D341Med (cell line): ENCODE measurements at regions not wholly inside any gene's neighbourhood (a gene's known extent, or its start where the extent isn't known, plus 50 kb on each side); places are given as distances from the start of the nearest gene placed in this dataset.

ENCODE experiments used
- DNase-seq: peaks from one replicate; pipeline ENCODE4 v3.0.0; 2012; ENCODE audit warnings: low spot score

DNA sequence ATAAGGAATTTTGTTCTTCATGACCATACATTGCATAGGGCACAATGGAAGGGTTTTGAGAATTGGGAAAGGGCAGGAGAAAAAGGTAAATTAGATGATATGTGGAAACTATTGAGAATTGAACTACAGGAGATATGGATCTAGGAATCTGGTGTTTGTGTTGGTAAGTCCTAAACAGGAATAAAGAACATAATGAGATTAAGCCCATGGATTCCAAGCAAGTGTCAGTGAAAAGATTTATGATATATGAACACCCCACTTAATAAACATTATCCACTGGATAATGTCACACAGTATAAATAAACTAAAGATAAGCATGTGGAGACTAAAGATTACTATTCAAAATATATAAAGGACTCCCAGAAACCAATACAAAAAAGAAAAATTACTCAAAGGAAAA is 98.2 kb downstream of the TNFSF18 start:
- DNase-seq: no peak

DNA sequence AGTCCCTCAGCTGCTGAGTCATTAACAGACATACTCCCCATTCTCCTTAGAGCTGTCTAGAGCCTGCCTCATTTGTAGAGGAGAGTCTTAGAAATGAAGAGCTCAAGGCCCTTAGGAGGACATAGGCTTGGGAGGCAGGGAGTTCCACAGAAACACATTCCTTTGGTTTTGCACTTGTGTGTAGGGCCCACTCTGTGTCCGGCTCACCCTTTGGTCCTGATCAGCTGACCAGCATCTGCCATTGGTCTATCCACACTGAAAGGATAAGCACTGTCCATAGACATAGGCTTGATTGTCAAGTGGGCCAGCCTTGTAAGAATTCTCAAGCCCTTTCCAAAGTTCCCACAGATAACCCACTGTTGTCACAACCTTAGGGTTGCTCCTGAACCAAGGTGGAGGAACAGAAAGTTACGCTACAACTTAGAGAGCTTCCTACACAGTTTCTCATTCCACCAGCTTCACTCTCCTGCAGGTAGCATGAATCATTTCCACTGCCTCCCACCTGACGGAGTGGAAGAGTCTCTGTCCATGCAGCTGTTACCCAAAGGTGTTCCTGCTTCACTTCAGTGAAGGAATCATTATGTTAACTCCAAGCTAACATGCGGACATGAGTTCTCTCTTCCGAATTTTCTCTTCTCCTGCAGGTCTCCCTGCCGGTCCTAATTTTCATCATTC is 96.1 kb downstream of the TNFSF18 start:
- DNase-seq: no peak

DNA sequence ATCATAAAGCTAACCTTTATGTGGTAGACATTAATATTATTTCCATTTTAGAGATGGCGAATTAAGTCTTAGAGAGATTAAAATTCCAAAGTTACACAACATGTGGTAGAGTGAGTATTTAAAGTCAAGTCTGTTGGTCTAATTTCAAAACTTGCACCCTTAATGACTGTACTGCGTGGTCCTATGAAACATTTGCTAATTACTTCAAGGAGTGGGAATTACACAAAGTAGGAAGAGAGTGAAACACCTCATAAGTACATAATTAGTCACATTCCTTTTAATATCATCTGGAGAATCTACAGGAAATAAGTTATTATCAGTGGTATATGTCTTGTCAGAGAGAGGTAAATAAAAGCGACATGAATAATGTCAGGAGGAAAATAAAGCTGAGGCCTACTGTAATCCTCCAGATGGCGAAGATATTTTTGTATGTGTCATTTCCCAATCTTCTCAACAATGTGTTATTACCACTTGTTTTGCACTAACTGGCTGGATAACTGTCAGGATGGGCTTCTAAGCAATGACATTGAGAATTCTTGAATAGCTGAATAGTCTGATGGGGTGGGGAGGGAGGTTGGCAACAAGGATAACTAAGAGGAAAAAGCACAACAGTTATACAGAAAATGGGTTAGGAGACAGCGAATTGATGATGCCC is 95.5 kb downstream of the TNFSF18 start:
- no peak for DNase-seq

DNA sequence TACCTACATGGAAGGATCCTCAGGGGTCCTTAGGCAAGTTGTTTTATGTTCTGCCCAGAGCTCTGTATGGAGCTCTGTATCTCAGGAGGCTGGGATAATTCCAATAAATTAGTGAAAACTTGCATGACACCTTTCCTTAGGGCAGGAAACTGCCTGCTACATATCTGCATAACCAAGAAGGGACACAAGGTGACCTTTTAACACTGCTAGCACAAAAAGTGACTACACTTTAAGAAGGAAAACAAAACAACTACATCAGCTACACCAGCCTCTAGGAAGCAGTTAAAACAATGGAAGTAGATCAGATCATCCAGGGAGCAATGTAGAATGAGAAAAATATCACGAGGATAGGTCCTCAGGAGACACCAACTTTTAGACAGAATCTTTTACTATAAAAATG is 93.9 kb downstream of the TNFSF18 start:
- no peak for DNase-seq

DNA sequence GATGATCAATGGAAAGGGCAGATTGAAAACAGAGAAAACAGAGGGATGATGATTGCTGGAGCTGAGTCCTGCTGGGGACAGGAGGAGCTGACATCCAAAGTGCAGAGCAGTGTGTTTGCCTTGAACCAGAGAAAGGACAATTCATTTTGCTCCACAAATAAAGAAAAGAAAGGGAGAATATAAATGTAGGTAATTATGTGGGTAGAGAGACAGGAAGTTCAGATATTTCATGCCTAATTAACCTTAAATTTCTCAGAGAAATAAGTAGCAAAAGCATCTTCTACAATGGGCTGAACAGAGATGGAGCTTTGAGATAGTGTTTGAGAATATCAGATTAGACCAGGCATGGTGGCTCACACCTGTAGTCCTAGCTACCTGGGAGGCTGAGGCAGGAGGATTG is 93.2 kb downstream of the TNFSF18 start:
- DNase-seq: no peak

DNA sequence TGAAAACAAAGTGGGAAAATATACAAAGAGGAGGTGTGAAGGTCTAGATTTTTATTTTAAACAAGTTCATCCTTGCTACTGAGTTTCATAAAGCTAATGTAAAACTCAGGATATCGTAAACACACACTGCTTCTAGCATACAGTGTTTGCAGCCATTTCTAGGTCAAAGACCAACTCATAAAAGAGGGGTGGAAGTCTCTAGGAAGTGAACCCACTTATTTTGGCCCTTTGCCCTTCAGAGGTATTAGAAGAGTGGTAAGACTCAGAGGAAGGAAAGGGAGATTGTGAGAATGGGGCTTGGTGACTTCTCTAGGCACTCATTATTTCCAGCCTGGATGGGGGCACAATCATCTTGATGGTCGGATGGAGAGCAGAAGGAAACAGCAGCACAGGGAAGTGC is 91.2 kb downstream of the TNFSF18 start:
- no peak for DNase-seq

DNA sequence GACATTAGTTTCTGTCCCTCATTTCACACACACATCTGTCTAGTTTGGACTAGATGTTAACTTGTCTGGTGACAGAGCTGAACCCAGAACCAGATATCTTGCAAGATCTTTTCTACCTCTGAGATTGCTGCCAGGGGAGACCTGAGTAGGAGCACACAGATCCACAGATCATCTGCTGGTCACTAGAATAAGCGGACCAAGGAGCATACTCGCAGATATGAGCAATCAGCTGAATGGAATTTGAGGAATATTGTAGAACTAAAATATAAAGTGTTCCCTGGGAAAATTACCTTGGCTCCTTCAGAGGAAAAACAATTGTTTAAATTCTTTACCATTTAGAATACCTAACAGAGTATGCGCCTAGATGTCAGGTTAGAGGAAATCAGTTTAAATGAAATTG is 90.7 kb downstream of the TNFSF18 start:
- no peak for DNase-seq

DNA sequence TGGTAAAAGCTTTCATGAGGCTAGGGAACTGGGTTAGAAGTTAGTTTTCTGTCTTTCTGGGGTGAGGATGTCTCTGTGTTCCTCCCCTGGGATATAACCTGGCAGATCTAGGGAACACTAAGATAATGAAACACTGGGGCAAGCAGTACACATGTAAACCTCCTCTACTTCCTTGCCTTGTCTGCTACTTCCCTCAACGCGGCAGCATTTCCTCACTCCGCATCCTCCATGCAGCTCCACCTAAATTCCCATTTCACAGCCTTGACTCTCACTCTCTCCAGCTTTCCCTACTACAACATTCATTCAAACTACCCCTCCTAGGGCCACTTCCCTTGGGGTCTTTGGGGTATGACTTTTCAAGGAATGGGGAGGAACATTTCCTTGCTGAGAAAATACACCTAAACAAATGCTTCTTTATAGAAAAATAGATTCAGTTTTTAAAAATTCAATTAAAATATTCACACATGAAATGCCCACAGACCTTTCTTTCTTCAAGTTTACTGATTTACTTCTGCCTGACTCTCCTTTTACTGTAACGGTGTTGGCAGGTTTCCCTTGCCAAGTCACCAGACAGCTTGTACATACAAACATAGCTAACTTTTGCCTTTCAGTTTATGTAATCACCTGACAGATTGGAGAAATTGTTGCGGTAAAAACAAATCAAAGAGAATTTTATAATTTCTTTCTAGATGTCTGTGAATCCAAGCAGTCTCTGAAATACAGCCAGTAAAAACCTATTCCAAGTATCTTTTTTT is 90.1 kb downstream of the TNFSF18 start:
- DNase-seq: no peak

DNA sequence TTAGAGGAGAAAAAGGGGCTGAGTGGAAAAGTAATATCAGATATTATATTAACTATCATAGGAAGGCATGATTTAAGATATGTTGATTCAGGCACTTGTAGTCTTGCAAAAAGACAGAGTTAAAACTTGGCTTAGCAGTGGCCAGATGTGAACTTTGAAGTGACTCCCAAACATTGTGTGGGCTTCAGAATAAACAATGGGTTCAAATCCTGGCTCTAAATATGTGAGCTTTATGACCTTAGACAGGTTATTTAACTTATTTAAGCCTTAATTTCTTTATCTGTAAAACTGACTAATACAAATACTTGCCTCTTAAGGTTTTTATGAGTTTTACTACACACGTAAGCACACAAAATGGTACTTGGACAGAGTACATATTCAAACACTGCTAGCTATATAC is 85.9 kb downstream of the TNFSF18 start:
- no peak for DNase-seq

DNA sequence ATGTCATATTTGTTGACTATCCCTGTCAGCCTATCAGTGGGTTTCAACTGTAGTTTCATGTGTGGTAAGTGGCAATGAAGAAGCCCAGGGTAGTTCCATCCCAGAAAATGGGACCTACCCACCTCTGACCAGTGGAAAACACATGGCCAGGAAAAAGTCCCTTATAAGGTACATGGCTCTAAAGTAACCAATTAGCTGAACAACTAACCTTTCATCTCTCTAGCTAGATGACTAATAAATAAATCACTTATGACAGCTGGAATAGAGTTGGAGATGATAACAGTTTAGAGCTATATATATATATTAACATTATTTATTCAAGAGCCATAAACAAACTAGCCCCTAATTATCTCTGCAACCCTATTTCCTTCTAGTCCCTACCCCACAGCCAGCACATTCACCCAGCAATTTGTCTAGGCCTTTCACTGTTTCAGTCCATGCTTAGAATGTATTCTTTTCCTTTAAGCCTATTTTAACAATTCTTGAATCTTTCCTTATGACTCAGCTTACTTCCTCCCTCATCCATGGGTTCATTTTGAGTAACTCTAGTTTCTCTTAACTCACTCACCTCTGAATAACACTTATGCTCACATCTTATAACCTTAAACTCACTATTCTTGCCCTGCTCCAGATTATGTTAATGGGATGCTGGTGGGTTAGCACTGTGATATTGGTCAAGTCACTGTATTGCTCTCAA is 83.7 kb downstream of the TNFSF18 start:
- DNase-seq: no peak

DNA sequence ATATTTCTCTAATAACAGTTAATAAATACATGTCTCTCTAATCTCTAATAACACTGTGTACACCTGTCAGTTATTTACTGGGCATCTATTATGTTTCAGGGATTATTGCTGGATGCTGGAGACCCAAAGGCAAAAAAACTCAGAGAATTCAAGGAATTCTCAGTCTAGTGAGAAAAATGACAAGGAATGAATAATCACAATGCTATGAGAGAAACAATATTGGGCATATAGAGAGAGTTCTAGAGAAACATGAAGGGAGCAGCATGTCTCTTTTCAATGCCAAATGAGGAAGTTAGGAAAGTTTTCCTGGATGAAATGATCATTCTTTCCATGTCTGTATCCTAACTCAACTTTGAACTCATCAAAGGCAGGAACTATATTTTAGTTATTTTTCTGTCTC is 82.8 kb downstream of the TNFSF18 start:
- no peak for DNase-seq

DNA sequence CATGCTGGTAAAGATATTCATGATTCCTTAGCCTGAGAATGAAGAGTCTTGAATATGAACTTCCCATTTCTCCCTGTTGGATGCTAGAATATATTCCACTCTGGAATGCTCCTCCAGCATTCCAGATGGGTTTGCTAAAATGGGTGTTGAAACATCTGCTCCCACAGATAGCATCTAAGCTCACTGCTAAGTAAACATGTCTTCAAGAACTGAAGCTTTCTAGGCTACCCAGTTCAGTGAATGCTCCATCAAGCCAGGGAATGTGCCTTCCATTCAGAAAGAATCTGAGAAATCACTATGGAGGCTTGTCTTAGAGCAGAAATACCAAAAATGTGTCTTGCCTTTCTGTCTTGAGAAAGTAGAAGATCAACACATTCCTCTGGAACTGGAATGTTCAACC is 81.1 kb downstream of the TNFSF18 start:
- DNase-seq: no peak

DNA sequence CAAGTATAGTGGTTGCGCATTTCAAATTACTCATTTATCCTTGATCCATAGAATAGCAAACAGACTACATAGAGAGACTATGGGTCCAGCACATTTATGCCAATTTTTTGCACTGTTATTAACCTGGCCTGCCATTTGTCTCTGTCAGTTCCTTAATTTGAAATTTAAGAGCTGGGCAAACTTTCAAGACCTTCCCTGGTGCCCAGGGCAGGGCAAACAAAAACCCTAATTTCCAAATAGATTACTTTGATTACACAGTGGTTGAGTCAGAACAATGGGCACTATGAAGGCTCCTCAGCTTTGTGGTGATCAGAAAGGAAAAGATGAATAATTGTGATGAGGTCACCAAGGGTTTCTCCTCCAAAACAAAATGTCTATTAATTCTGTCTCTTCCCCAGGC is 80.6 kb downstream of the TNFSF18 start:
- DNase-seq: no peak

DNA sequence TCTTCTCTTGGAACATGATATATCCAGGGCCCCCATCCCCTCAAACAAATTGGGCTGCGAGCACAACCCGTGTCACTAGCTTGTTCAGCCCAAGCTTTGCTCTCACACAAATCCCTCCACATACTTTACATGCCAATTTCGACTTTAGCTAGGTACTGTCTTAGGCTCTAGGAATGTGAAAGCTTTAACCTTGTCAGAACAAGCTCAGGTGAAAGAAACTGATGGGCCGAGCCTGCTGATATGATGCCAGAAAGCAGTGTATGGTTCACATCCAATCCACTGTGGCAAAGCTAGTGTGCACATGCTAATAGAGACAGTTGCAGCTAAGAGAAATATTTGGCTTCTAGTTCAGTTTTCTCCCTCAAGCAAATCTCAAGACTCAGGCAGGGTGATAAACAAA is 79.5 kb downstream of the TNFSF18 start:
- no peak for DNase-seq

DNA sequence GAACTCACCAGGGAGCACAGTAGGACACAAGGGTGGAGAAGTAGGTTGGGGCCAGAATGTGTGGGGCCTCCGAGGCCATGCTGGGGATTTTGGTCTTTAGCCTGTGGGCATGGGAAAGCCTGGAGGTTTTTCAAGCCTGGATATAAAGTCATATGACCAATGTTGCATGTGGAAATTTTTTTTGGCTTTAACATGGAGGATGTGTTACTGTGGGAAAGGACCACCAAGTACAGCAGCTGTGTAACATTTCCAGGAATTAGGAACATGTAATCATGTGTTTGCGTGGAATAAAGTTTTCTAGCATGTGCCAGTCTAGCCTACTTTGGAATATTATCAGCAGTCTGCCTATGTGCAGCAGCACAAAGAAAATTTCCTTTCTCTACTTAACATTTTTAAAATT is 78.5 kb downstream of the TNFSF18 start:
- DNase-seq: no peak

DNA sequence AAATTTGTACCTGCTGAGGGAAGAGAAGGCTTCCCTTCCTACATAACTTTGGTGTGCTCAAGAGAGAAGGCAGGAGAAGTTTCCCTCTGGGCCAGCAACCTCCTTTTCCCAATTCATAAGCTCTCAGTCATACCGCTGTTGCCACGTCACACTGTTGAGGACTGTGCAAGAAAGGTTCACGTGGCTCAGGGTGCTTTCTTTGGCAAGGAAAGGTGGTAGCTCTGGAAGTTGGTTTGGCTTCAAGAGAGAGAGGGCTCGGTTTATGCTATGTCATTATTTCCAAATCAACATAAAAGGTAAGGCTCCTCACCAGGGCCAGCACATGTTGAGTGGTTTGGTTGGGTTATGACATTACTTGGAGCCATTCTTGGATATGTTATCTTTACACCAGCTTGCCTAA is 77.3 kb downstream of the TNFSF18 start:
- no peak for DNase-seq

DNA sequence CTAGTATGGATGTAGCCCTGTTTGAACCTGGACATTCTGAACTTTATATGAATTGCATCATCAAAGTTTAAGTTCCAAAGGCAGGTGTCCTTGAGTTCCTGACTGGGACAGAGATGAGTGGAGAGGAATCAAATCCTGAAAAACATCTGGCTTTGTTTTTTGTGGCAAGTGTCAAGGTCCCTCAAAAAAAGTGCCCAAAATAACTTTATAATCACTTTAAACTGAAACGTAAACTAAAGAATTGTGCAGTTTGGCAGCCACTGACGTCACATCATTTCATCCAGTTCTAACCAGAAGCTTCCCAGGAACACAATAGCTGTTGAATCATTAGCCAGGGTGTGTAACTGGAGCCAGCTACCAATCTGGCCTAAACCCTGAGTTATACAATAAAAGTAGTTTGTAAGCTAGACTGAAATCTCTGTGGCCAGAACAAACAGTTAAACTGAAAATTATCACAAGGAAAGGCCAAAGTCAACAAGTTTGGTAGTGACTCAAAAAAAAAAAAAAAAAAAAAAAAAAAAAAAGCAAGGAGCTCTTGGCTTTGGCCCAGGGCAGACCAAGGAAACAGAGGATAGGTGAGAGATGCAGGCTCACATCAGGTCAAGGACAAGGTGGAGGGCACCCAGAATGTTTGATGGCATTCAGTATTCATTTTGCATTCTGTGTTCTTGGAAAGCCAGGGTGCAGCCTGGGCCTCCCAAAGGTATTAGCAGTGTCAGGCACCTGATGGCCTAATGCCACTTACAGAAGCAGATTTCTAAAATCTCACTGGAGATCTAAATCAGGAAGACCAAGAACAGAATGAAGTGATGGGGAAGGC is 74.3 kb downstream of the TNFSF18 start:
- DNase-seq: no peak

DNA sequence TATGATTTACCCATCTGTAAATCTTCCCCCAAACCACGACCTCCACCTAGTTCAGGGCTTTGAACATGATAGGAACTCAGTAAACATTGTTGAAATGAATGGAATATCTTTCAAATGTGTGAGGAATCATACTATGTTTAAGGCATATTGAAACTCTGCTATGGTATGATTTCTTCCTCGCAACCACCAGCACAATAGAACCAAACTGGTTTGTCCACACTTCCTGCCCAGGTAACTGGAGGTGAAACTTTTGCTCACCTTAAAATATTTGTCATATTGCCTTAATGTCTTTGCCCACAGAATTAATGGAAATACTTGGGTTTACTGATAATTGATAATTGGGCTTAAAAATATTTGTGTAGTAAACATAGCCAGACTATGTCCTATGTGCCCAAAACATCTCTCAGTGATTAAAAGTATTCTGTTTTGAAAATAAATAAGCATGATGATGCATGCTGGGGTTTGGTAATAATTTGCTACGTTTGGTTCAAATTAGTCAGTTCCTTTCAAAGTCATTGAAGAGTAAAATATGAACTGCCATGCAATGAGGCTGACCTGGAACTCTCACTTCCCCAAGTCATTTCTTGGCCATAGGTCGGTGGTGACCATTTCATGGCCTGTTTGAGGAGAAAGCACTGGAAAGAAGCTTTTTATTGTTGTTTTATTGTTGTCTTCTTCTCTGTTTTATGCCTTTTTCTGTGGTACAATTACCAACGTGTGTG is 73.3 kb downstream of the TNFSF18 start:
- no peak for DNase-seq

DNA sequence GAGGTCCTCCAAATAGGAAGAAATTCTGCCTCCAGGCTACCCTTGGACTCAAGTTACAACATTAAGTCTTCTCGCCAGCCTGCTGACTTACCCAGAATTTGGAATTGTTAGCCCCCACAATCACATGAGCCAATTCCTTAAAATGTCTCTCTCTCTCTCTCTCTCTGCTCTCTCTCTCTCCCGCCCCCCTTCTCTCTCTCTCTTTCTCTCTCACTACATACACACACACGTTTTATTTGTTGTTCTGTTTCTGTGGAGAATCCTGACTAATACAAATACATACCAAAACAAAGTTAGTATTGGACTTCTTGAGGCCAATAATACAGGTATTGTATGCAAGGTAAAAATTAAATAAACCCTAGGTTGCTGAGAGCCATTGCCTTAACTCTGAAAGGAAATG is 72.1 kb downstream of the TNFSF18 start:
- no peak for DNase-seq

DNA sequence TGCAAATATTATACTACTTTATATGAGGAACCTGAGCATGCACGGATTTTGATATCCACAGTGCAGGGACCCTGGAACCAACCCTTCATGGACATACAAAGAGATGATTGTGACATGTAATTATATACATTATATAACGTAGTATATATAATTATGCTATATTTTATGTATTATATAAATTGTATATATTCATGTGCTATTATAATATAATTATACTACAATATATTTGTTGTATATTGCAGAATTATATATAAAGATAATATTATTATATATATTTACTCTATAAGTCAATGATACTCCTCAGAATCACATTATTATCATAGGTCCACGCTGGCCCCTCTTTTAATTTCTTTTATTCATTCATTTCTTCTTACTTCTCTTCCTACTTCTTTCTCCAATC is 70.9 kb downstream of the TNFSF18 start:
- no peak for DNase-seq

DNA sequence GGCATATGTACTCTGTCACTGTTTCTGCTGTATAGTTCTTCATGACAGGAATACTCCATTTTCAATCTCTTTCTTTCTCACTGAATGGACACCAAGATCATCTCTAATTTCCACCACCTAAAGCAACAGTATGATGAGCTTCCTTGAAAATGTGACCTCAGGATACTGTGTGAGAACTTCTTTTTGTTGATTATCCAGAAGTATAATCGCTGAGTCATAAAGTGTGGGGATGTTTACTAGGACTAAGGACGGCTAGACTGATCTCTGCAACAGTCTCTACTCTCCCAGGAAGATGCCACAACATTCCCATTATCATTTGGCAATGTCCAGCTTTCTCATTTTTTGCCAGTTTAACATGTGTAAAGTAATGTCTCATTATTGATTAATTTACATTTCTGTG is 70.3 kb downstream of the TNFSF18 start:
- no peak for DNase-seq
